ENCODE measurements at regions not wholly inside any gene's neighbourhood (a gene's known extent, or its start where the extent isn't known, plus 50 kb on each side); places are given as distances from the start of the nearest gene placed in this dataset.
"Not testable (repeated sequence)": the region's sequence is repeated elsewhere in the genome, so short reads cannot be mapped to it uniquely, and the experiment has no call there.

DNA sequence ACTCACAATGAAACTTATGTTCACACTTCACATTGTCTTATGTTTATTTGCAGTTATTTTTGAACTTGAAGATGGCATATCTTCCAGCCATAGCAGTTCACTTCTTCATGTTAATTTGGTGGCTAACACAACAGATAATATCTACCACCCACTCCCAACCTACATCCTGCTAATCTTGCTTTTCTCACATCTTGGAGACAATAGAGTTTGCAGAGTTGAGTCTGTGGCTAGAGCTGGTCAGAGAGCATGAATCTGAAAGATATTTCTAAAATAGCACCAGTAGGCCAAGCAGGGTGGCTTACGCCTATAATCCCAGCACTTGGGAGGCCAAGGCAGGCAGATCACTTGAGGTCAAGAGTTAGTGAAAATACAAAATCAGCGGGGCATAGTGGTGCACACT lies 85.6 kb upstream of the CLPB start:
- not testable (repeated sequence) for TF ChIP-seq CTCF (IDR thresholded peaks at IDR 0.05; ENCODE audit: poor library complexity); EZH2phosphoT487 (IDR thresholded peaks at IDR 0.05; ENCODE audit: low read depth, severe bottlenecking, unreplicated experiment); EZH2 (IDR thresholded peaks at IDR 0.05; ENCODE audit: borderline replicate concordance)
